HG03139 (cell line): ENCODE measurements at regions not wholly inside any gene's neighbourhood (a gene's known extent, or its start where the extent isn't known, plus 50 kb on each side); places are given as distances from the start of the nearest gene placed in this dataset.
"Not testable (repeated sequence)": the region's sequence is repeated elsewhere in the genome, so short reads cannot be mapped to it uniquely, and the experiment has no call there.

ENCODE experiments used
- ATAC-seq: cut with Tn5 transposase; IDR thresholded peaks from one replicate; pipeline ENCODE4 v1.9.1; 2021; ENCODE audit not compliant: unreplicated experiment

DNA sequence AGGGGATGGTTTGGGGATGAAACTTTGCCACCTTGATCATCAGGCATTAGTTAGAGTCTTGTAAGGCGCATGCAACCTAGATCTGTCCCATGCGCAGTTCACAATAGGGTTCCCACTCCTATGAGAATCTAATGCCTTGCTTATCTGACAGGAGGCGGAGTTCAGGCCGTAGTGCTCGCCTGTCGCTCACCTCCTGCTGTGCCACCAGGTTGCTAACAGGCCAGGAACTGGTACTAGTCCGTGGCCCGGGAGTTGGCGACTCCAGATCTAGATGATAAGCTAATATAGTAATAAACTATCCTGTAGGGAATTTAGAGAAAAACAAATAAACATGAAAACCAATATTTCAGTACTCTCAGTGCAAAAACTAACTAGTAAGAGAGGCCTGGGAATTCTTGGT is 155.4 kb upstream of the ANO5 start:
- ATAC-seq: no peak

GRCh38 chr11:22041039-22041438 is 151.8 kb upstream of the ANO5 start:
- ATAC-seq: no peak

- ATAC-seq: no peak
These were observed 150.8 kb upstream of the ANO5 start for GRCh38 chr11:22042081-22042480.

GRCh38 chr11:22044126-22044525 is 148.8 kb upstream of the ANO5 start:
- no peak for ATAC-seq

GRCh38 chr11:22049276-22049675 is 143.6 kb upstream of the ANO5 start:
- no peak for ATAC-seq

GRCh38 chr11:22065472-22065871 is 127.4 kb upstream of the ANO5 start:
- ATAC-seq: no peak

DNA sequence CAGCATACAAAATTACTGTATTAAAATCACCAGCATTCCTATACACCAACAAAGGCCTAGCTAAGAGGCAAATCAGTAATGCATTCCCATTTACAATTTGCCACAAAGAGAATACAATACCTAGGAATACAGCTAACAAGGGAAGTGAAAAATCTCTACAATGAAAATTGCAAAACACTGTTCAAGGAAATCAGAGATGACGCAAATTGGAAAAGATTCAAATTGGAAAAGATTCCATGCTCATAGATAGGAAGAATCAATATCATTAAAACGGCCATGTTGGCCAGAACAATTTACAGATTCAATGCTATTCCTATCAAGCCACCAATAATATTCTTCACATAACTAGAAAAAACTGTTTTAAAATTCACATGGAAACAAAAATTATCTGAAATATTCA is 123.0 kb upstream of the ANO5 start:
- no peak for ATAC-seq

DNA sequence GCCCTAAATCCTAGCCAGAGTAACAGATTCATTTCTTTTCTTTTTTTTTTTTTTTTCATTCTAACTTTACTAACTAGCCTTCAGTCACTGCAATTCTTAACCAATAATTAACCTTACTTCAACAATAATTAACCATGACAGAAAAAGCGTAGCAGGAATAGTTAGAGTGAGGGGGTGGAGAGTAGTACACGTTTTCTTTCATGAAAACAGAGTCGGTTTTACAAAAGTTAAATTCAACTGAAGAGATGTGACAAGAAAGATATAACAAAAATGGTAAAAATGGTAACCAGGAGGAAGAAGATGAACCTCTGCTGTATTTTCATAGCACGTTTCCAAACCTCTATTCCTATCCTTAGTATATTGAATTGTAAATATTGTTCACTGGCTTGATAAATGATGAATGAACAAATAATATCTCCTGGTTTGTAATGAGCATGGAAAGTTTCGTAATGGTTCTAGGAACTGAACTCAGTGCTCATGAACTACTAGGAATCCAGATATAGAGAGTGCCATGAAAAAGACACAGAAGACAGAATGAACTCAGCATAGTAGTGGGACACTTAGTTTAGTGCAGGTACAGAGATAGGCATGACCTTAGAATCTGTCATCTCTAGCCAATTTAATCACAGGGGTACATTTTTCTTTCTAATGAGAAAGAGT is 116.5 kb upstream of the ANO5 start:
- ATAC-seq: no peak

DNA sequence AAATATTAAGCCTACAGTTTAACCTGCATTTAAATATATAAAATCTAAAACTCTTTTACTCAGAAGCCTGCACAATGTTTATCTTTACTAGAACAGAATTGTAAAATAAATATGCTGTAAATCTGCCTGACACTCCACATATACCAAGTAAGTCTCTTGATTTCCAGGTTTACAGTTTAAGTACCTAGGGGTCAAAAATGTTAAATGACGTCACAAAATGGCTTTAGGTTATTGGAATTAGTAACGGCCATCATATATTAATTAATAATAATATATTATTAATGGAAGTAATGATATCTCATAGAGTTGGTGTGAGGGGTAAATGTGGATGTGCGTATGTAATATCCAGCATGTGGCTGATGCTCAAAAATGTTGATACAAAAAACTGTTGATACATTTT is 114.8 kb upstream of the ANO5 start:
- no peak for ATAC-seq

DNA sequence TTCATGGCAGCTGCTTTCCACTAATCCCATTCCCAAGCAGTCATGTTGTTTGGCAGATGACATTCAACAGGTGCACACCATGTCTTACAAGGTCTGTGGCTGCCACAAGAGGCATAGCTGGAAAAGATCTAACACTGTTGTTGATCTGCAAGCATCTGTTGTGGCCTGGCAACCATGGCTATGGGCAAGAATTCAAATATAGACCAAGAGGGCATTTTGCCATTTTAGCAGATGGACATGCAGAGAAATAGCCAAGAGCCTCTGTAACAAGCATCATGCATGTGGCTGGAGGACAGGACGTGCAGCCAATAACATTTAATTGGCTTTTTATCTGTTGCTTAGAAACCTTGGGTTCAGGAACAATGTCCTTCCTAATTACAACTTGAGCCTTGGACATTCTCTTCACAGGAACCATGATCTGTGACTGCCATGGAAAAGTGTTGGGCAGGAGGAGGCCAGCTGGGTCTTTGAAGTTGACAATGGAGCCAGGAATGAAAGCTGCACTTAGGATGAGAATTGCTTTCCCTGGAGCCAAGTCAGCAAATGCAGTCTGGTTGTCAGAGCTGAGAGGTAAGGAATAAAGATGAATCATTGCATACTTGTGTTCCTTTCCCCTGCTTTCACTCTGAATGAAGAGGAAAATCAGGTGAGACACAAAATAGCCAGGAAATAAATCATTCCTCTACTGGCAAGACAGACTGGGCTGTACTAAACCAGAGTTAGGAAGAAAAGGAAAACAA is 113.6 kb upstream of the ANO5 start:
- ATAC-seq: no peak

DNA sequence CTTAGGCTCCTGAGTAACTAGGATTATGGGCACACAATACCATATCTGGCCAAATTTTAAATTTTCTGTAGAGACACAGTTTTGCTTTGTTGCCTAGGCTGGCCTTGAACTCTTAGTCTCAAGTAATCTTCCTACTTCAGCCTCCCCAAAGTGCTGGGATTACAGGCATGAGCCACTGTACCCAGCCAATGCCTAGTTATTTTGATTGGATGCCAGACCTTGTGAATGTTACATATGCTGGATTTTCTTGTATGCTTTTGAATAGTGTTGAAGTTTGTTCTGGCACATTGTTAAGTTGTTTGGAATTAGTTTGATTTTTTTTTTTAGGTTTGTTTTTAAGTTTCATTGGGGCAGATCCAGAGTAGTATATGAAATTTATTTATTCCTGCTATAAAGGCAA is 110.7 kb upstream of the ANO5 start:
- no peak for ATAC-seq

DNA sequence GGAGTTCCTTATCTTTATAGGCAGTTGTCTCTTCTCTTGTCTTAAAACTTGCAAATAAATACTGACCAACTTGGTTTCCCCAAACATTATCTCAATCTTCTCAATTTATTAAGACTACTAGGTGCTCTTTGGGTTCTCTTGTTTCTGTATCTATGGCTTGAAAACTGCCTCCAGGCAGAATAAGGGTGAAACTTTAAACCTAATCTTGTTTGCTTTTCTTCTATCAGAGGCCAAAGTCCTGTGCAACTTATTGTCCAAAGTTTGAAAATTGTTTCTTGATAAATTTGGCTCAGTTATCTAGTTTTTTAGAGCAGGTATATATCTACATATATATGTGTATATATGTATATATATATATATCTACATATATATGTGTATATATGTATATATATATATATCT is 110.1 kb upstream of the ANO5 start:
- ATAC-seq: no peak

DNA sequence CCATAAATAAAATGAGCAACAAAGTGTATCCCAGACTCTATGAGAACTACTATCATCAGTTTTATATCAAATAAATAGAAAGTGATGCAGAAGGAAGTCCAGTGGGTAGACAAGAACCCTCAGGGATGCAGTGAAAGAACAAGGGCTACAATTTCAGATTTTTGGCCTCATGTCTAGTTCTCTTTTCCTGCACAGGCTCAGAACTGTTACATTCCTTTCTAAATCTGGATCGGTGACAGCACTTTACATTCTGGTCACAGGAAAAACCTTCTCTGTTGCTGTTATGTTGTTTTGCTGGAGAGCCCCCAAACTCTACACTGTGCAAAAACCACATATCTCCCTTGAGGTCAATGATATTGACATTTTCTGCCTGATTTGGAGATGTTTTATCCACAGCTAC is 108.8 kb upstream of the ANO5 start:
- ATAC-seq: no peak

- ATAC-seq: no peak
These were observed 108.3 kb upstream of the ANO5 start for GRCh38 chr11:22084564-22084963.

DNA sequence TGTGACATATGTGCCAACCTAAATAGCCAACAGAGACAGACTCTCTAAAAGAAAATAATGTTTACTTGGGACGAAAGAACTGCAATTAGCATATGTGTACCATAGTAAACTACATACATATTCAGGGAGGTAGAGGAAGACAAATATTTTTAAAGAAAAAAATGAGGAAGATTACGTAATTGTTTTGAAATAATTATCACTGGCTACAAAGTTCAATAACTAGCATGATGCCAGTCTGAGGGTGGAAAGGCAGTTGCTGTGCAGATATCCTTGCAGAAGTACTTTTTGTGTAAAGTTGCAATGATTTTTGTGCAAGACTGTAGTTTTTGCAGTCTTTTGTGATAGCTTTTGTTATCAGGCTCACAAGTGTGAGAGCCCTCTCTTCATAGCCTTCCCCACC is 103.3 kb upstream of the ANO5 start:
- ATAC-seq: no peak

GRCh38 chr11:22106566-22106965 is 86.3 kb upstream of the ANO5 start:
- no peak for ATAC-seq

DNA sequence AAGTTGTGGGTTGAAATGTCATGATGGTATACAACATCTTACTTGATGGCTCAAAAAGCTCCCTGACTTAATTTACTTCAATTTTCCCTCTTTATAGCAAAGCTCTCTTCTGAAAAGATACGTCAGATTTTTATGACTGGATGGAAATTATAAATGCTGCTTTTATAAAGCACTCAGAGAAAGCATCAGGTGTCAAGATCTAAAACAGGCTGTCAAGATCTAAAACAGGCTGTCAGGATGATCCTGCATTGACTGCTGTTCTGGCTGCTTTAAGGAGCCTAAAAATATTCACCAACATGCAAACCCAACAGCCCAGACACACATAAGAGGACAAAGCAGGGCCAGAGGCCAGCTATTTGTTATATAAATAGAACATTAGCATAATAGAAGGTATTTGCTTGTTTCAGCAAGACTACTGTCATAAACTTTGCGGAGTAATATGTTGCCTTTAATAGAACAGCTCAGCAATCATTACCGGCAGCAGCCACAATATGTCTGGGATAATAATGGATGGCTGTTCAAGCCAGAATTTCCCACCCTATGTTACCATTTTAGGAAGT is 77.3 kb upstream of the ANO5 start:
- ATAC-seq: no peak

DNA sequence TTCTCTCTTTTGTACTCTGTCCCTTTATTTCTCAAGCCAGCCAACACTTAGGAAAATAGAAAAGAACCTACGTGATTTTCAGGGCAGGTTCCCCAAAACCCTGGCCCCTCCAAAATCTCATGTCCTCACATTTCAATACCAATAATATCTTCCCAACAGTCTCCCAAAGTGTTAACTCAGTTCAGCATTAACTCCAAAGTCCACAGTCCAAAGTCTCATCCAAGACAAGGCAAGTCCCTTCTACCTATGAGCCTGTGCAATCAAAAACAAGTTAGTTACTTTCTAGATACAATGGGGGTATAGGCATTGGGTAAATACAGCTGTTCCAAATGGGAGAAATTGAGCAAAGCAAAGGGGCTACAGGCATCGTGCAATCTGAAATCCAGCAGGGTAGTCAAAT is 64.9 kb upstream of the ANO5 start:
- ATAC-seq: not testable (repeated sequence)

DNA sequence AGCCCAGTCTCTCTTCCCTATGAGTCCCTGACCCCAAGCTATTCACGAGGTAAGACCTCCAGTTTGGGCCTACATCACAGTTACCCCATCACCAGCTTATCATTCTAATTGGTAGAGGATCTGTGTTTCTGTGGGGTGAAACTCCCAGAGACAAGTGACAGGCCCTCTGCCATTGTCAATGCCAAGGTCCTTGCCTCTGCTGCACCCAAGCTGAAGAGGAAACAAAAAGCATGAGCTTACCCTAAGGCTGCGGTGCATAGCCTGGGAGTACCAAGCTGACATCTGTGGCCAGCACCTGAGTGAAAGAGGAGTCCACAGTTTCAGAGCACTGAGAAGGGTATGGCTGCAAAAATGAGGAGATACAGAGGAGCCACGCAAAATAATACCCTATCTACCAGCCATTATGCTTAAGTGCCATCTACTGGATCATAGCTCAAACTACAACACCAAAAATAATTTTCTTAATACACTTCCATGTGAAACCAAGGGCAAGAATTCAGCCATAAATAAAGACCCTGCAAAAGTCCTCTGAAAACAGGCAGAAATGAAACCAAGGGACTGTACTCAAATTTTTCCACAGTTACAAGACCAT is 62.3 kb upstream of the ANO5 start:
- no peak for ATAC-seq

GRCh38 chr11:22133776-22134175 is 59.1 kb upstream of the ANO5 start:
- no peak for ATAC-seq

DNA sequence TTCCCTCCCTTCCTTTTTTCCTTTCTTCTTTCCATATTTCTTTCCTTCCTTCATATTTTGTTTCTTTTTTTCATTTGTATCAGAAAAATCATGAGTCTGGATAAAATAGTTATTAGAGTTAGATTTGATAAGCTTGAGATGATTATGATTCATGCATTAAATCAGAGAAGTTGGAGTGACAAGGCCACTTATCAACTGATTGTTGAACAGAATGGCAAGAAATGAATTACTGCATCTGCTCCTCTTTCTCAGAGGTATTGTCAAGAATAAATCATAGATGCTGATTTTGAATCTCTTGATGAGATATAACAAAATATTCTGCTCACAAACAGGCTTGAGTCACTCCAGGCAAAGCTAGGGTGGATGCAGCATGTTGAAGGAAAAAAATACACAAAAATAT is 54.6 kb upstream of the ANO5 start:
- no peak for ATAC-seq
